HL-60 (cell line): ENCODE measurements at regions not wholly inside any gene's neighbourhood (a gene's known extent, or its start where the extent isn't known, plus 50 kb on each side); places are given as distances from the start of the nearest gene placed in this dataset.

Experiments used
- DNase-seq, 2 experiments: peaks; one replicate each; pipeline ENCODE4 v3.0.0-alpha.2; 2010 to 2020; ENCODE audit warnings: low read depth in 1 of 2, low spot score in 1 of 2
- H3K27ac ChIP-seq: fragments of 250-450 bp; sonication (Bioruptor Pico); replicated peaks from 2 replicates; pipeline ENCODE4 v1.5.1; 2020; ENCODE audit warnings: mild to moderate bottlenecking, moderate library complexity
- H3K27me3 ChIP-seq: fragments of 250-450 bp; sonication (Bioruptor Pico); 2 replicates; pipeline ENCODE4 v1.5.1; 2021; ENCODE audit warnings: mild to moderate bottlenecking, moderate library complexity; ENCODE audit not compliant: insufficient read depth, poor library complexity, severe bottlenecking
- H3K4me3 ChIP-seq: replicated peaks from 2 replicates; pipeline ENCODE4 v1.5.1; 2011; ENCODE audit warnings: mild to moderate bottlenecking, control low read depth, low read length; ENCODE audit not compliant: insufficient read depth
- GABPA ChIP-seq: IDR thresholded peaks from 2 replicates; pipeline ENCODE4 v1.6.1; 2012; ENCODE audit warnings: low read depth
- POLR2AphosphoS5 ChIP-seq: IDR thresholded peaks from 2 replicates; pipeline ENCODE4 v1.6.1; 2012; ENCODE audit warnings: low read depth
- SPI1 ChIP-seq: IDR thresholded peaks from 2 replicates; pipeline ENCODE4 v1.6.1; 2012; ENCODE audit warnings: low read depth, mild to moderate bottlenecking, borderline replicate concordance
- TF ChIP-seq, protein P1 (sequence below): IDR thresholded peaks from 2 replicates; pipeline ENCODE4 v1.6.1; 2012; ENCODE audit warnings: low read depth; ENCODE audit not compliant: insufficient replicate concordance
- TF ChIP-seq, protein P2 (sequence below): IDR thresholded peaks from one replicate; pipeline ENCODE4 v1.5.1; 2011; ENCODE audit warnings: low read length, control low read depth, inconsistent platforms; ENCODE audit not compliant: insufficient read depth

DNA sequence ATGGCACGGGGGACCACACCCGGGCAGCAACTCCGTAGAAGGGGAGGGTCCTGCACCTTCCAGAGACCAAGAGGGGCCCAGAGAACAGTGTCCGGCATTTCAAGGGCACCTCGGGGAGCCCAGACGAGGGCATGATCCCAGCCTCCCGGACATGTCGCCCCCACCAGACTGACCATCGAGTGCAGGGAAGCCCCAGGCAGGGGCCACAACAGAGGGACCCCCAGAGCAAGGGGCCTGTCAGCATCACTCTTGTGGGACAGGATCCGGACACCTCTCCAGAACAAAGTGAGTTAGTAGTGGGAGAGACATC, 50.4 kb upstream of the CTDP1 start:
- Histone ChIP-seq H3K4me3 (no peak overlapping the region), H3K27ac (no peak overlapping the region), H3K27me3 (no peaks in the 10 kb centered on the region)
- no peak for DNase-seq
- TF ChIP-seq, protein P1, sequence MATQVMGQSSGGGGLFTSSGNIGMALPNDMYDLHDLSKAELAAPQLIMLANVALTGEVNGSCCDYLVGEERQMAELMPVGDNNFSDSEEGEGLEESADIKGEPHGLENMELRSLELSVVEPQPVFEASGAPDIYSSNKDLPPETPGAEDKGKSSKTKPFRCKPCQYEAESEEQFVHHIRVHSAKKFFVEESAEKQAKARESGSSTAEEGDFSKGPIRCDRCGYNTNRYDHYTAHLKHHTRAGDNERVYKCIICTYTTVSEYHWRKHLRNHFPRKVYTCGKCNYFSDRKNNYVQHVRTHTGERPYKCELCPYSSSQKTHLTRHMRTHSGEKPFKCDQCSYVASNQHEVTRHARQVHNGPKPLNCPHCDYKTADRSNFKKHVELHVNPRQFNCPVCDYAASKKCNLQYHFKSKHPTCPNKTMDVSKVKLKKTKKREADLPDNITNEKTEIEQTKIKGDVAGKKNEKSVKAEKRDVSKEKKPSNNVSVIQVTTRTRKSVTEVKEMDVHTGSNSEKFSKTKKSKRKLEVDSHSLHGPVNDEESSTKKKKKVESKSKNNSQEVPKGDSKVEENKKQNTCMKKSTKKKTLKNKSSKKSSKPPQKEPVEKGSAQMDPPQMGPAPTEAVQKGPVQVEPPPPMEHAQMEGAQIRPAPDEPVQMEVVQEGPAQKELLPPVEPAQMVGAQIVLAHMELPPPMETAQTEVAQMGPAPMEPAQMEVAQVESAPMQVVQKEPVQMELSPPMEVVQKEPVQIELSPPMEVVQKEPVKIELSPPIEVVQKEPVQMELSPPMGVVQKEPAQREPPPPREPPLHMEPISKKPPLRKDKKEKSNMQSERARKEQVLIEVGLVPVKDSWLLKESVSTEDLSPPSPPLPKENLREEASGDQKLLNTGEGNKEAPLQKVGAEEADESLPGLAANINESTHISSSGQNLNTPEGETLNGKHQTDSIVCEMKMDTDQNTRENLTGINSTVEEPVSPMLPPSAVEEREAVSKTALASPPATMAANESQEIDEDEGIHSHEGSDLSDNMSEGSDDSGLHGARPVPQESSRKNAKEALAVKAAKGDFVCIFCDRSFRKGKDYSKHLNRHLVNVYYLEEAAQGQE: no peak
- TF ChIP-seq GABPA: no peak

DNA sequence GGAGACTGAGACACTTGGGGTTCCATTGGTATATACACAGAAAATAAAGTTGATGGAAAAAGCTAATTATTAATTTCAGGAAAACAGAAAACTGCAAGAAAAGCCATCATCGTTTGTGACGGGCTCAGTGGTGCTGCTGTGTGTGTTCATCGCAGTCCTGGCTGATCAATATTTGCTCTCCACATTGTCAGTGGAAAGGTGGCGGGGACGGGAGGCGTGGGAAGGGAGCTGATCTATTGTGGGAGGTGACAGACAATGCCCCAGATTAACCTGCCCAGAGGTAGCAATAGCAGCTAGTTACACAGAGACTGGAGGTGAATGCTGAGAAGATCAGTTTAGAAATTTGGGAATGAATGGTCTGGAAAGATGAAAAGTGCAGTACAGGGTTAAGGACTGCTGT, 50.0 kb upstream of the CTDP1 start:
- no peak for DNase-seq
- H3K27me3 ChIP-seq: no peaks in the 10 kb centered on the region
- H3K4me3 ChIP-seq: no peak overlapping the region
- TF ChIP-seq, protein P2, sequence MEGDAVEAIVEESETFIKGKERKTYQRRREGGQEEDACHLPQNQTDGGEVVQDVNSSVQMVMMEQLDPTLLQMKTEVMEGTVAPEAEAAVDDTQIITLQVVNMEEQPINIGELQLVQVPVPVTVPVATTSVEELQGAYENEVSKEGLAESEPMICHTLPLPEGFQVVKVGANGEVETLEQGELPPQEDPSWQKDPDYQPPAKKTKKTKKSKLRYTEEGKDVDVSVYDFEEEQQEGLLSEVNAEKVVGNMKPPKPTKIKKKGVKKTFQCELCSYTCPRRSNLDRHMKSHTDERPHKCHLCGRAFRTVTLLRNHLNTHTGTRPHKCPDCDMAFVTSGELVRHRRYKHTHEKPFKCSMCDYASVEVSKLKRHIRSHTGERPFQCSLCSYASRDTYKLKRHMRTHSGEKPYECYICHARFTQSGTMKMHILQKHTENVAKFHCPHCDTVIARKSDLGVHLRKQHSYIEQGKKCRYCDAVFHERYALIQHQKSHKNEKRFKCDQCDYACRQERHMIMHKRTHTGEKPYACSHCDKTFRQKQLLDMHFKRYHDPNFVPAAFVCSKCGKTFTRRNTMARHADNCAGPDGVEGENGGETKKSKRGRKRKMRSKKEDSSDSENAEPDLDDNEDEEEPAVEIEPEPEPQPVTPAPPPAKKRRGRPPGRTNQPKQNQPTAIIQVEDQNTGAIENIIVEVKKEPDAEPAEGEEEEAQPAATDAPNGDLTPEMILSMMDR: no peak
- TF ChIP-seq SPI1 (no peak), GABPA (no peak), POLR2AphosphoS5 (no peak)
- TF ChIP-seq, protein P1: no peak
- no peak overlapping the region for H3K27ac ChIP-seq
